AG04450 (cell line): ENCODE measurements at regions not wholly inside any gene's neighbourhood (a gene's known extent, or its start where the extent isn't known, plus 50 kb on each side); places are given as distances from the start of the nearest gene placed in this dataset.

Experiments used
- CTCF ChIA-PET: fragments of 300-600, 350-600 bp; formaldehyde crosslinking; extraction: SDS; loops from one replicate; lab custom pipeline; 2022; ENCODE audit warnings: antibody characterized with exemption, inconsistent platforms; lab: Charles Lee
- POLR2A ChIA-PET: fragments of 350-600 bp; formaldehyde crosslinking; extraction: SDS; loops from one replicate; lab custom pipeline; 2021; ENCODE audit warnings: antibody characterized with exemption, inconsistent platforms; lab: Yijun Ruan, JAX
- DNase-seq: peaks from one replicate; pipeline ENCODE4 v3.0.0-alpha.2; 2011; ENCODE audit warnings: low read depth, low spot score
- H3K27ac ChIP-seq: one replicate; pipeline ENCODE4 v1.5.1; 2012; ENCODE audit warnings: low read depth, low read length, control low read depth
- H3K27me3 ChIP-seq: one replicate; pipeline ENCODE4 v1.6.0; 2012; ENCODE audit warnings: low read length; ENCODE audit not compliant: control insufficient read depth, insufficient read depth
- H3K4me3 ChIP-seq: 2 replicates; pipeline ENCODE4 v1.5.1; 2011; ENCODE audit warnings: mild to moderate bottlenecking, low read depth, low read length, control low read depth
- H3K9me3 ChIP-seq: 2 replicates; pipeline ENCODE4 v1.5.1; 2012; ENCODE audit warnings: low read length; ENCODE audit not compliant: control insufficient read depth, insufficient read depth
- CTCF ChIP-seq: IDR thresholded peaks from 2 replicates; pipeline ENCODE4 v1.5.1; 2011; ENCODE audit warnings: low read depth, low read length, control low read depth, inconsistent platforms

DNA sequence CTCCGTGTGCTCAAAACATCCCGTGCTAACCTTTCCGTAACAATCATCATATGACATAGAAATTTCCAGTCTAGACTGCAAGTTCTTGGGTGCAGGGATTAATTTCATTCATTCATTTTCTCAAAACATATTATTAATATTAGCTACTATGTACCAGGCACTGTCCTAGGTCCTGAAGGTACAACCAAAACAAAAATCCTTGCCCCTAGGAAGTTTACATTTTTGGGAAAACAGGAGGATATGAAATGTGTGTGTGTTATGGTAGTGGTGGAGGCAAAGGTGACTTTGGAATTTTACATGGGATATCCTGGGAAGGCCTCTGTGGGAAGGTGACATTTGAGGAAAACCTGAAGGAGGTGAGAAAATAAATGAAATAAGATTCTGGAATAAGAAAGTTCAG, 222.6 kb downstream of the LRRC3B start:
- no peak for DNase-seq
- ChIA-PET CTCF (no interaction called here), POLR2A (no interaction called here)
- Histone ChIP-seq H3K9me3 (peaks cover 6% of the 10 kb centered on the region), H3K27ac (no peak overlapping the region), H3K27me3 (no peaks in the 10 kb centered on the region), H3K4me3 (no peak overlapping the region)
- no peak for TF ChIP-seq CTCF

- TF ChIP-seq CTCF, result no peak
- H3K9me3 ChIP-seq, result peaks cover 6% of the 10 kb centered on the region; the same call in 1 of the 2 replicates
- ChIA-PET CTCF (no interaction called here), POLR2A (no interaction called here)
- H3K4me3 ChIP-seq, result no peak overlapping the region
- no peak overlapping the region for H3K27ac ChIP-seq
- no peak for DNase-seq
- H3K27me3 ChIP-seq, result no peaks in the 10 kb centered on the region
Measured at GRCh38 chr3:26847680-26848079, 225.1 kb downstream of the LRRC3B start.

- no peaks in the 10 kb centered on the region for H3K9me3 ChIP-seq
- no peak overlapping the region for H3K27ac ChIP-seq
- TF ChIP-seq CTCF, result no peak
- no peak for DNase-seq
- ChIA-PET CTCF (interaction anchor here (0.6 kb wide), 1 partner anchor 383 kb away, joined by 3 read pairs; no protein-coding TSS in a partner anchor), POLR2A (no interaction called here)
- no peak overlapping the region for H3K4me3 ChIP-seq
- no peaks in the 10 kb centered on the region for H3K27me3 ChIP-seq
Measured at GRCh38 chr3:26894443-26894842, 271.9 kb downstream of the LRRC3B start.

- Histone ChIP-seq H3K9me3 (no peaks in the 10 kb centered on the region), H3K27me3 (no peaks in the 10 kb centered on the region), H3K27ac (no peak overlapping the region), H3K4me3 (no peak overlapping the region)
- no peak for TF ChIP-seq CTCF
- ChIA-PET CTCF (interaction anchor here (0.7 kb wide), 1 partner anchor 137 kb away, joined by 4 read pairs; no protein-coding TSS in a partner anchor), POLR2A (no interaction called here)
- DNase-seq, result no peak
Measured at GRCh38 chr3:26915208-26915607, 292.6 kb downstream of the LRRC3B start.

DNA sequence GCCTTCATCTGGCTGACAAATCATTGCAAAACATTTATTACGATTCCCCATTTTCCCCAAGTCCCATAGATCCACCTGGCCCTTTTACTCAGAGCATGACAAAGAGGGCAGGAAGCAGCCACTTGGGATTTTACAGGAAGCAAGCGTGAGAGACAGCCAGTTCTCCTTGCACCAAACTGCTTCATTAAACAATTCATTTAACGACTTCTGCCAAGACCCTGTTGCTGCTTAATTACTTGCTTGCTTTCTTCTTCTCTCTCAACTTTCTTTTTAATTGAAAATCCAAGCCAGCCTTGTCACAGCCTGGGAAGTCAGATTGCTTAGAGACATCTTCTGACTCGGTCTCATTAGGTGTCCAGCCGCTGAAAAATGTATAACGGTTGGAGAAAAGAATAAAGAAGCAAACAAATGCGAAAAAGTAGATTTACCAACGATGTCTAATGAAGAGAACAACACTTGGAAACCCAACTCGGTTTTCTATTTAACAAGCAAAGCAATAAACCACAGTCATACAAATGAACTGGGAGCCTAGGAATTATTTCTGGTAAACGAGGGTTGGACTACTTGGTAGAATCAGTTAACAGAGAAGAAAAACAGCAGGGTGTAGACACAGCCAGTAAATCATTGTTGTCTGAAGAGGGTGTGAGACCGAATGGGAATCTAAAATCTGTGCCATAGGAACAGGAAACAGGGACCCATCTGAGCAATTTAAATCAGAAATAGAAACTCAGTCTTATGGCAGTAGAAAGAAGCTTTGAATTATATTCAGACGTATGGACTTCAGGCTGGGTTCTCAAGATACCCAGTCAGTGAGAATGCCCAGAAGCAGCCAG, 298.3 kb downstream of the LRRC3B start:
- TF ChIP-seq CTCF, result no peak
- no peaks in the 10 kb centered on the region for H3K27me3 ChIP-seq
- ChIA-PET POLR2A (no interaction called here), CTCF (no interaction called here)
- DNase-seq, result no peak
- no peak overlapping the region for H3K27ac ChIP-seq
- no peak overlapping the region for H3K4me3 ChIP-seq
- no peaks in the 10 kb centered on the region for H3K9me3 ChIP-seq
